CD4-positive, alpha-beta T cell treated with Interleukin-1 beta for 1 hour (primary cell): ENCODE measurements at regions not wholly inside any gene's neighbourhood (a gene's known extent, or its start where the extent isn't known, plus 50 kb on each side); places are given as distances from the start of the nearest gene placed in this dataset.
"Not testable (repeated sequence)": the region's sequence is repeated elsewhere in the genome, so short reads cannot be mapped to it uniquely, and the experiment has no call there.

ENCODE experiments used
- DNase-seq, 2 donors: peaks; one replicate each; pipeline ENCODE4 v3.0.0-alpha.2; 2020 to 2022

- DNase-seq, result not testable (repeated sequence)
These were observed 62.8 kb downstream of the SCP2D1 start for GRCh38 chr20:18876394-18876793.

- no peak for DNase-seq
These were observed 65.7 kb downstream of the SCP2D1 start for GRCh38 chr20:18879262-18879661.

GRCh38 chr20:18886756-18887155, 73.2 kb downstream of the SCP2D1 start:
- no peak for DNase-seq

- no peak for DNase-seq
These were observed 88.6 kb downstream of the SCP2D1 start for GRCh38 chr20:18901980-18902737.

- DNase-seq, result no peak
These were observed 90.6 kb downstream of the SCP2D1 start for GRCh38 chr20:18904192-18904591.

GRCh38 chr20:18904624-18905023, 91.0 kb downstream of the SCP2D1 start:
- no peak for DNase-seq

- DNase-seq, result no peak
These were observed 92.5 kb downstream of the SCP2D1 start for GRCh38 chr20:18906046-18906445.

- DNase-seq, result no peak
These were observed 93.8 kb downstream of the SCP2D1 start for GRCh38 chr20:18907353-18907752.

- no peak for DNase-seq
These were observed 94.5 kb downstream of the SCP2D1 start for GRCh38 chr20:18908109-18908508.

- DNase-seq, result no peak
These were observed 95.7 kb downstream of the SCP2D1 start for GRCh38 chr20:18909254-18909653.

GRCh38 chr20:18913701-18914100, 100.1 kb downstream of the SCP2D1 start:
- no peak for DNase-seq

GRCh38 chr20:18914796-18915195, 101.2 kb downstream of the SCP2D1 start:
- no peak for DNase-seq

- no peak for DNase-seq
These were observed 103.5 kb downstream of the SCP2D1 start for GRCh38 chr20:18916886-18917750.

GRCh38 chr20:18919996-18920395, 106.4 kb downstream of the SCP2D1 start:
- DNase-seq, result no peak

GRCh38 chr20:18921291-18921690, 107.7 kb downstream of the SCP2D1 start:
- no peak for DNase-seq

- no peak for DNase-seq
These were observed 108.7 kb downstream of the SCP2D1 start for GRCh38 chr20:18922251-18922650.

- no peak for DNase-seq
These were observed 109.3 kb downstream of the SCP2D1 start for GRCh38 chr20:18922898-18923297.

GRCh38 chr20:18926965-18927364, 113.4 kb downstream of the SCP2D1 start:
- no peak for DNase-seq

- no peak for DNase-seq
These were observed 115.0 kb downstream of the SCP2D1 start for GRCh38 chr20:18928626-18929025.

- DNase-seq, result no peak
These were observed 116.2 kb downstream of the SCP2D1 start for GRCh38 chr20:18929800-18930199.

GRCh38 chr20:18943542-18943941, 130.0 kb downstream of the SCP2D1 start:
- DNase-seq, result no peak

GRCh38 chr20:18956890-18957289, 143.3 kb downstream of the SCP2D1 start:
- no peak for DNase-seq

GRCh38 chr20:18957328-18957727, 143.7 kb downstream of the SCP2D1 start:
- DNase-seq, result no peak

GRCh38 chr20:18971121-18971520, 157.5 kb downstream of the SCP2D1 start:
- no peak for DNase-seq
